B cell (primary cell): ENCODE measurements at regions not wholly inside any gene's neighbourhood (a gene's known extent, or its start where the extent isn't known, plus 50 kb on each side); places are given as distances from the start of the nearest gene placed in this dataset.

Experiments used
- ATAC-seq: fragments of 200-7000 bp; cut with Tn5 transposase; one replicate; pipeline ENCODE4 v1.10.0; 2021; ENCODE audit warnings: low read depth, mild to moderate bottlenecking, moderate number of reproducible peaks, moderate library complexity
- CTCF ChIA-PET: fragments of 350-600 bp; sonication (Branson Sonifier 250); formaldehyde crosslinking; loops from one replicate; lab custom pipeline; 2021; ENCODE audit warnings: antibody characterized with exemption, inconsistent platforms; lab: Charles Lee
- POLR2A ChIA-PET: fragments of 350-600 bp; sonication (Branson Sonifier 250); formaldehyde crosslinking; loops from one replicate; lab custom pipeline; 2021; ENCODE audit warnings: antibody characterized with exemption; lab: Charles Lee
- DNase-seq: peaks from one replicate; pipeline ENCODE4 v3.0.0; 2013
- H2AFZ ChIP-seq: 2 replicates; pipeline ENCODE4 v1.6.1; 2012; ENCODE audit warnings: mild to moderate bottlenecking, low read depth, low read length; ENCODE audit not compliant: insufficient read depth, poor library complexity, severe bottlenecking
- H3K27ac ChIP-seq, 2 donors: 1 replicate in 1 of 2; 2 replicates in 1 of 2; pipeline ENCODE4 v1.5.1; 2012 to 2013; ENCODE audit warnings: low read length in 2 of 2, mild to moderate bottlenecking in 2 of 2, moderate library complexity in 1 of 2
- H3K27me3 ChIP-seq, 4 experiments: fragments of 200-600 bp in 1 of 4; sonication (generic) in 1 of 4; replicated peaks in 1 of 4; 1 replicate in 2 of 4; 2 replicates in 2 of 4; pipeline versions ENCODE4 v1.6.1 to v1.7.0; 2013 to 2016; ENCODE audit warnings: low read length in 3 of 4, mild to moderate bottlenecking in 2 of 4, mixed read lengths in 1 of 4, moderate library complexity in 1 of 4; ENCODE audit not compliant: insufficient read depth in 4 of 4, control insufficient read depth in 3 of 4; ENCODE audit errors: control extremely low read depth in 1 of 4
- H3K36me3 ChIP-seq, 2 experiments: replicated peaks in 1 of 2; 1 replicate in 1 of 2; 2 replicates in 1 of 2; pipeline versions ENCODE4 v1.6.1 to v1.7.1; 2013; ENCODE audit warnings: low read length in 1 of 2; ENCODE audit not compliant: insufficient read depth in 2 of 2, control insufficient read depth in 1 of 2; ENCODE audit errors: control extremely low read depth in 1 of 2, extremely low read depth in 1 of 2
- H3K4me1 ChIP-seq, 2 donors: fragments of 200-600 bp in 1 of 2; sonication (generic) in 1 of 2; 1 replicate in 1 of 2; 2 replicates in 1 of 2; pipeline versions ENCODE4 v1.5.1 to v1.6.1; 2013 to 2017; ENCODE audit warnings: low read length in 2 of 2; ENCODE audit not compliant: control insufficient read depth in 2 of 2, insufficient read depth in 2 of 2
- H3K4me2 ChIP-seq: replicated peaks from 2 replicates; pipeline ENCODE3; 2012; ENCODE audit warnings: mild to moderate bottlenecking, low read depth, low read length; ENCODE audit not compliant: poor library complexity, severe bottlenecking
- H3K4me3 ChIP-seq, 5 experiments: fragments of 200-600 bp in 1 of 5; sonication (generic) in 1 of 5; 1 replicate in 3 of 5; 2 replicates in 2 of 5; pipeline versions ENCODE4 v1.5.1 to v1.7.0; 2011 to 2016; ENCODE audit warnings: low read length in 4 of 5, mild to moderate bottlenecking in 4 of 5, low read depth in 2 of 5, control low read depth in 1 of 5, moderate library complexity in 1 of 5; ENCODE audit not compliant: insufficient read depth in 1 of 5; ENCODE audit errors: control extremely low read depth in 1 of 5, extremely low read depth in 1 of 5
- H3K79me2 ChIP-seq: fragments of 200-600 bp; sonication (generic); one replicate; pipeline ENCODE4 v1.6.0; 2016; ENCODE audit warnings: low read length; ENCODE audit not compliant: control insufficient read depth, insufficient read depth
- H3K9ac ChIP-seq: fragments of 200-600 bp; sonication (generic); 2 replicates; pipeline ENCODE4 v1.6.1; 2017; ENCODE audit warnings: mild to moderate bottlenecking, low read length, moderate library complexity
- H3K9me3 ChIP-seq, 3 donors: one replicate each; pipeline versions ENCODE4 v1.6.1 to v1.7.1; 2013; ENCODE audit warnings: low read length in 2 of 3; ENCODE audit not compliant: control insufficient read depth in 2 of 3, insufficient read depth in 1 of 3; ENCODE audit errors: control extremely low read depth in 1 of 3
- H4K20me1 ChIP-seq: 2 replicates; pipeline ENCODE4 v1.6.0; 2012; ENCODE audit warnings: mild to moderate bottlenecking, low read length; ENCODE audit not compliant: insufficient read depth, control insufficient read depth, poor library complexity, severe bottlenecking
- H3K27ac Mint-ChIP-seq: one replicate; pipeline ENCODE4 v1.8.0; 2021; ENCODE audit warnings: mixed read lengths
- H3K27me3 Mint-ChIP-seq: one replicate; pipeline ENCODE4 v1.8.0; 2021; ENCODE audit warnings: mixed read lengths
- H3K4me1 Mint-ChIP-seq: one replicate; pipeline ENCODE4 v1.8.0; 2021; ENCODE audit warnings: mixed read lengths
- H3K4me3 Mint-ChIP-seq: one replicate; pipeline ENCODE4 v1.8.0; 2021; ENCODE audit warnings: mixed read lengths
- H3K9me3 Mint-ChIP-seq: one replicate; pipeline ENCODE4 v1.8.0; 2022; ENCODE audit warnings: mixed read lengths; ENCODE audit not compliant: insufficient read depth
- CTCF ChIP-seq: fragments of 200-600 bp; IDR thresholded peaks from one replicate; pipeline ENCODE4 v1.8.0; 2022; ENCODE audit warnings: antibody characterized with exemption, mild to moderate bottlenecking
- EZH2 ChIP-seq: IDR thresholded peaks from 2 replicates; pipeline ENCODE4 v1.6.1; 2012; ENCODE audit warnings: borderline replicate concordance, low read depth, mild to moderate bottlenecking, moderate library complexity, low read length; ENCODE audit not compliant: insufficient read depth, poor library complexity, severe bottlenecking
- WGBS: methylation state at CpG from one replicate; pipeline ENCODE4 v1.1.5; 2013; ENCODE audit warnings: missing lambda C conversion rate; ENCODE audit not compliant: insufficient coverage; 5-methylcytosine and 5-hydroxymethylcytosine counted together
- intact Hi-C: fragments of 100-400 bp; cut with micrococcal nuclease; formaldehyde crosslinking; loops from one replicate; pipeline ENCODE4 v1.10.0; 2022

- Mint-ChIP-seq H3K27ac (no peak overlapping the region), H3K27me3 (no peaks in the 10 kb centered on the region), H3K4me3 (no peak overlapping the region), H3K9me3 (no peaks in the 10 kb centered on the region), H3K4me1 (peaks cover 2% of the 10 kb centered on the region)
- Histone ChIP-seq H3K36me3 (no peaks in the 10 kb centered on the region), H3K27ac (no peak overlapping the region), H3K79me2 (no peaks in the 10 kb centered on the region), H3K9me3 (peaks cover 0 to 1% (median 0%) of the 10 kb centered on the region in 3 donors), H2AFZ (no peak overlapping the region), H3K4me2 (no peak overlapping the region), H3K4me3 (no peak overlapping the region), H3K27me3 (no peaks in the 10 kb centered on the region), H3K9ac (no peak overlapping the region), H3K4me1 (no peaks in the 10 kb centered on the region), H4K20me1 (no peaks in the 10 kb centered on the region)
- 100% methylated on average over 5 of the region's 12 CpGs for WGBS
- ATAC-seq (no peak), DNase-seq (no peak)
- intact Hi-C loops: loop anchor here (5.0 kb wide), 1 partner anchor 231 kb away; no protein-coding TSS in a partner anchor
- TF ChIP-seq EZH2: no peak
- no peak for TF ChIP-seq CTCF
- ChIA-PET POLR2A (no interaction called here), CTCF (interaction anchor here (1.5 kb wide), 1 partner anchor 231 kb away, joined by 4 read pairs; no protein-coding TSS in a partner anchor)
Observed at GRCh38 chr2:7658486-7658885, 741.3 kb downstream of the RNF144A start.

GRCh38 chr2:7660816-7661215 is 743.6 kb downstream of the RNF144A start:
- no peak overlapping the region for H3K4me3 ChIP-seq
- intact Hi-C loops: loop anchor here (10.0 kb wide), 1 partner anchor 1024 kb away; the partner anchor contains the start of gene ID2
- Mint-ChIP-seq H3K9me3 (no peaks in the 10 kb centered on the region), H3K27ac (no peak overlapping the region), H3K4me1 (peaks cover 2% of the 10 kb centered on the region), H3K4me3 (no peak overlapping the region), H3K27me3 (no peaks in the 10 kb centered on the region)
- no peaks in the 10 kb centered on the region for H3K9me3 ChIP-seq
- H3K79me2 ChIP-seq: no peaks in the 10 kb centered on the region
- no peak overlapping the region for H3K27ac ChIP-seq
- H3K9ac ChIP-seq: no peak overlapping the region
- ATAC-seq (no peak), DNase-seq (no peak)
- TF ChIP-seq EZH2 (no peak), CTCF (no peak)
- H3K36me3 ChIP-seq: no peaks in the 10 kb centered on the region
- POLR2A ChIA-PET: no interaction called here
- no peak overlapping the region for H2AFZ ChIP-seq
- H3K4me1 ChIP-seq: no peaks in the 10 kb centered on the region
- CTCF ChIA-PET: no interaction called here
- no peaks in the 10 kb centered on the region for H4K20me1 ChIP-seq
- 91% methylated on average over 2 of the region's 2 CpGs for WGBS
- H3K4me2 ChIP-seq: no peak overlapping the region
- H3K27me3 ChIP-seq: no peaks in the 10 kb centered on the region
